HEK293 (cell line): ENCODE measurements at regions not wholly inside any gene's neighbourhood (a gene's known extent, or its start where the extent isn't known, plus 50 kb on each side); places are given as distances from the start of the nearest gene placed in this dataset.
"Not testable (repeated sequence)": the region's sequence is repeated elsewhere in the genome, so short reads cannot be mapped to it uniquely, and the experiment has no call there.

Experiments used
- CTCF ChIP-seq: fragments of 450-650 bp; formaldehyde crosslinking; IDR thresholded peaks from 2 replicates; pipeline ENCODE4 v1.5.1; 2016; ENCODE audit warnings: missing biosample characterization, missing genetic modification characterization
- ZNF350 ChIP-seq: fragments of 450-650 bp; formaldehyde crosslinking; IDR thresholded peaks from 2 replicates; pipeline ENCODE4 v1.5.0; 2017; ENCODE audit warnings: missing biosample characterization, mild to moderate bottlenecking, missing genetic modification characterization

- TF ChIP-seq ZNF350 (tag by site-specific recombination); CTCF: not testable (repeated sequence)
Measured at GRCh38 chr12:9421520-9422086, 186.1 kb downstream of the KLRB1 start.
